GM21786 (cell line): ENCODE measurements at regions not wholly inside any gene's neighbourhood (a gene's known extent, or its start where the extent isn't known, plus 50 kb on each side); places are given as distances from the start of the nearest gene placed in this dataset.
"Not testable (repeated sequence)": the region's sequence is repeated elsewhere in the genome, so short reads cannot be mapped to it uniquely, and the experiment has no call there.

Experiments
- ATAC-seq: cut with Tn5 transposase; IDR thresholded peaks from one replicate; pipeline ENCODE4 v1.9.1; 2021; ENCODE audit not compliant: unreplicated experiment

GRCh38 chr20:12786276-12786675, 222.5 kb upstream of the SPTLC3 start:
- no peak for ATAC-seq

- no peak for ATAC-seq
Measured at GRCh38 chr20:12788632-12789299, 220.0 kb upstream of the SPTLC3 start.

GRCh38 chr20:12790859-12791258, 217.9 kb upstream of the SPTLC3 start:
- no peak for ATAC-seq

GRCh38 chr20:12798286-12798685, 210.5 kb upstream of the SPTLC3 start:
- ATAC-seq: no peak

- ATAC-seq: no peak
Measured at GRCh38 chr20:12808006-12808567, 200.7 kb upstream of the SPTLC3 start.

- no peak for ATAC-seq
Measured at GRCh38 chr20:12815231-12815768, 193.5 kb upstream of the SPTLC3 start.

GRCh38 chr20:12815778-12816408, 192.9 kb upstream of the SPTLC3 start:
- no peak for ATAC-seq

- no peak for ATAC-seq
Measured at GRCh38 chr20:12821249-12821648, 187.5 kb upstream of the SPTLC3 start.

GRCh38 chr20:12823734-12824133, 185.0 kb upstream of the SPTLC3 start:
- ATAC-seq: no peak

GRCh38 chr20:12824328-12825225, 184.2 kb upstream of the SPTLC3 start:
- no peak for ATAC-seq

GRCh38 chr20:12825226-12825595, 183.6 kb upstream of the SPTLC3 start:
- no peak for ATAC-seq

- ATAC-seq: no peak
Measured at GRCh38 chr20:12827816-12828385, 180.9 kb upstream of the SPTLC3 start.

GRCh38 chr20:12829170-12829569, 179.6 kb upstream of the SPTLC3 start:
- no peak for ATAC-seq

GRCh38 chr20:12833861-12834260, 174.9 kb upstream of the SPTLC3 start:
- no peak for ATAC-seq

GRCh38 chr20:12835999-12836398, 172.8 kb upstream of the SPTLC3 start:
- ATAC-seq: no peak

GRCh38 chr20:12837646-12838045, 171.1 kb upstream of the SPTLC3 start:
- ATAC-seq: no peak

- no peak for ATAC-seq
Measured at GRCh38 chr20:12838261-12838866, 170.4 kb upstream of the SPTLC3 start.

- no peak for ATAC-seq
Measured at GRCh38 chr20:12847872-12848271, 160.9 kb upstream of the SPTLC3 start.

GRCh38 chr20:12849225-12849910, 159.4 kb upstream of the SPTLC3 start:
- no peak for ATAC-seq

- ATAC-seq: not testable (repeated sequence)
Measured at GRCh38 chr20:12857643-12858042, 151.1 kb upstream of the SPTLC3 start.
